Activated CD8-positive, alpha-beta memory T cell treated with anti-CD3 and anti-CD28 coated beads for 36 hours (primary cell): ENCODE measurements at regions not wholly inside any gene's neighbourhood (a gene's known extent, or its start where the extent isn't known, plus 50 kb on each side); places are given as distances from the start of the nearest gene placed in this dataset.
"Not testable (repeated sequence)": the region's sequence is repeated elsewhere in the genome, so short reads cannot be mapped to it uniquely, and the experiment has no call there.

Experiments
- CTCF ChIA-PET: fragments of 350-600 bp; sonication (Branson Sonifier 250); formaldehyde crosslinking; loops from one replicate; lab custom pipeline; 2021; ENCODE audit warnings: antibody characterized with exemption; lab: Charles Lee
- POLR2A ChIA-PET: fragments of 350-600 bp; sonication (Branson Sonifier 250); formaldehyde crosslinking; loops from one replicate; lab custom pipeline; 2021; ENCODE audit warnings: antibody characterized with exemption; lab: Charles Lee

DNA sequence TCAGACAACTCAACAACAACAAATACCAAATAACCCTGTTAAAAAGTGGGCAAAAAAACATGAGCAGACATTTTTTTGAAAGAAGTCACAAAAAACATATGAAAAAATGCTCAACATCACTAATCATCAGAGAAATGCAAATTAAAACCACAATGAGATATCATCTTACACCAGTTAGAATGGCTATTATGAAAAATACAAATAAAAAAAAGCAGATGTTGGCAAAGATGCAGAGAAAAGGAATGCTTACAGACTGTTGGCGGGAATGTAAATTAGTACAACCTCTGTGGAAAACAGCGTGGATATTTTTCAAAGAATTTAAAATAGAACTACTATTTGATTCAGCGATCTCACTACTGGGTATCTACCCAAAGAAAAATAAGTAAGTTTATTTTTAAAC lies 114.0 kb downstream of the SLC38A4 start:
- ChIA-PET CTCF (no interaction called here), POLR2A (no interaction called here)

DNA sequence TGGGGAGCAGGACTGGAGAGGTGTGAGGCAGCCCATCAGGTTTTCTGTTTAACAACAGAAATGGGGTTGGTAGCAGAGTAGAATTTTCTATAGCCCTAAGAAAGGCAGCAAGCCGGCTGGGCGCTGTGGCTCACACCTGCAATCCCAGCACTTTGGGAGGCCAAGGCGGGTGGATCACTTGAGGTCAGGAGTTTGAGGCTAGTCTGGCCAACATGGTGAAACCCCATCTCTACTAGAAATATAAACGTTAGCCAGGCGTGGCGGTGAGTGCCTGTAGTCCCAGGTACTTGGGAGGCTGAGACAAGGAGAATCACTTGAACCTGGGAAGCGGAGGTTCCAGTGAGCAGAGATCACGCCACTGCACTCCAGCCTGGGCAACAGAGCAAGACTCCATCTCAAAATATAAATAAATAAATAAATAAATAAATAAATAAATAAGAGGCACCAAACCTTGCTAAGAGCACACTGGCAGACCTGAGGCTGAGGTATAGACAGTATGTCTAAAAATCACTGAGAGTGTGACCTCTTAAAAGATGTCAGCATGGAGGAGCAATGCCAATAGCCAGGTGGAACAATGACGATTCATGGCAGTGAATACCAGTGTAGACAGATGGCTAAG lies 115.6 kb downstream of the SLC38A4 start:
- ChIA-PET POLR2A (no interaction called here), CTCF (no interaction called here)

GRCh38 chr12:46702581-46703344 lies 123.0 kb downstream of the SLC38A4 start:
- POLR2A ChIA-PET = no interaction called here
- CTCF ChIA-PET = no interaction called here

GRCh38 chr12:46701356-46701755 lies 124.4 kb downstream of the SLC38A4 start:
- CTCF ChIA-PET = no interaction called here
- POLR2A ChIA-PET = no interaction called here

DNA sequence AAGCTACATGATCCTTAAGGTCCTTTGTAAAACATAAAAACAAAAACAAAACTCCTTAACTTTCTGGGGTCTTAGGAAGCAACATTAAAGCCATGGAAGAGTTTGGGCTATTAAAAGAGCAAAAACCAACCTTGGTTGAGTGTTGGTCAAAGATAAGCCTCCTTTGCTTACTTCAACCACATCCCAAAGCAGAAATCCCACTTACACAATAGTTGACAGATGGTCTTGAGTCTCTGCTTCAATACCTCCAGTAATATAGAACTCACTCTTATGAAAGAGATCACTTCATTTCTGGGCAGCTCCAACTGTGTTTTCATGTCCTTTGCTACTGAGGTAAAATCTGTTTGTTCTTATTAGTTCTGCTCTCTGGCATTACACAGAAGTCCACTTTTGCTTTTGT lies 125.8 kb downstream of the SLC38A4 start:
- POLR2A ChIA-PET = no interaction called here
- CTCF ChIA-PET = no interaction called here

DNA sequence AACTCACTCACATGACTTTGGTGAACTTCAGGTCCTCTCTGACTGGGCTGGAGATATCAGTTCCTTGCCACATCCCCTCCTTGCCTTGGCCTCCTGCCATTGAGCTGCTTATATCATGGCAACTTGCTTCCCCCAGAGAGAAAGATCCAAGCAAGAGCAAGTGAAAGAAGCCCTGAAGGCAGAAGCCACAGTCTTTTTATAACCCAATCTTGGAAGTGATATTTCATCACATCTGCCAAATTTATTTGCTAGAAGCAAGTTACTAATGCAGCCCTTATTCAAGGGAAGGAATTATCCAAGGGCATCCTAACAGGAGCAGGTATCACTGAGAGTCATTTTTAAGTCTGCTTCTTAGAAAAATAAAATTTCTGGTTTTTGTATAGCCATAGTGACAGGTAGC lies 127.8 kb downstream of the SLC38A4 start:
- ChIA-PET CTCF (no interaction called here), POLR2A (no interaction called here)

- ChIA-PET CTCF (no interaction called here), POLR2A (no interaction called here)
Measured at GRCh38 chr12:46693518-46693917, 132.3 kb downstream of the SLC38A4 start.

GRCh38 chr12:46693034-46693433 lies 132.8 kb downstream of the SLC38A4 start:
- ChIA-PET POLR2A (no interaction called here), CTCF (no interaction called here)

DNA sequence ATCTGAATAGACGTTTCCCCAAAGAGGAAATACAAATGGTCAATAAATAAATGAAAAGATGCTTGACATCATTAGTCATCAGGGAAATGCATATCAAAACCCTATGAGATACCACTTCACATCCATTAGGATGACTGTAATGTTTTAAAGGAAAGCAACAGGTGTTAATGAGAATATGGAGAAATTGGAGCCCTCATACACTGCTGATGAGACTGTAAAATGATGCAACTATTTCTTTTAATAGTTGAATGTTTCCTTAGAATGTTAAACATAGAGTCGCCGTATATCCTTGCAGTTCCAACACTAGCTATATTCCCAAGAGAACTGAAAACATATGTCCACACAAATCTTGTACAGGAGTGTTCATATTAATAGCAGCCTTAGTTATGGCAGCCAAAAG lies 133.2 kb downstream of the SLC38A4 start:
- CTCF ChIA-PET = no interaction called here
- POLR2A ChIA-PET = no interaction called here

GRCh38 chr12:46686267-46686942 lies 139.4 kb downstream of the SLC38A4 start:
- ChIA-PET POLR2A (no interaction called here), CTCF (no interaction called here)

GRCh38 chr12:46684243-46684642 lies 141.6 kb downstream of the SLC38A4 start:
- CTCF ChIA-PET = not testable (repeated sequence)

GRCh38 chr12:46682148-46682547 lies 143.6 kb downstream of the SLC38A4 start:
- ChIA-PET CTCF (interaction anchor here (1.0 kb wide), 1 partner anchor 379 kb away, joined by 3 read pairs; no protein-coding TSS in a partner anchor), POLR2A (no interaction called here)

More at GRCh38 chr12:46684243-46684642, 141.6 kb downstream of the SLC38A4 start:
- POLR2A ChIA-PET = not testable (repeated sequence)

GRCh38 chr12:46680506-46680905 lies 145.3 kb downstream of the SLC38A4 start:
- CTCF ChIA-PET = no interaction called here
- POLR2A ChIA-PET = no interaction called here

GRCh38 chr12:46679754-46680153 lies 146.0 kb downstream of the SLC38A4 start:
- CTCF ChIA-PET = no interaction called here
- POLR2A ChIA-PET = no interaction called here

DNA sequence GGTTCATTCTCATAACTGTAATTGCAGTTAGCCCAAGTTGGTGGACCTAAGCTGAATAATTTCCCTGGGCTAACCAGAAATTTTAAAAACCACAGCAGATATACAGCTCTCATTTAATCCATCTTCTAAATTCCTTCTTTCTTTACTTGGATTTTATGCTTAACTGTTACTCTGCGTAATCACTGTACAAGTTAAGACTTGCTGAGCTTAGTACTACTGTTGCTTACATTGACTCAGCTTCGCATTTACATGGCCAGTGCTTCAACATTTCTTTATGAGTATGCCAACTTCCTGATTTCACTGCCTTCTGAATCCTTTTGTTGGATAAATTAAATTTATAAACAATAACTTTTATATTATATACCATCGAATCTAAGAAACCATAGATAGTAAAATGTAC lies 147.4 kb downstream of the SLC38A4 start:
- CTCF ChIA-PET = no interaction called here
- POLR2A ChIA-PET = no interaction called here

DNA sequence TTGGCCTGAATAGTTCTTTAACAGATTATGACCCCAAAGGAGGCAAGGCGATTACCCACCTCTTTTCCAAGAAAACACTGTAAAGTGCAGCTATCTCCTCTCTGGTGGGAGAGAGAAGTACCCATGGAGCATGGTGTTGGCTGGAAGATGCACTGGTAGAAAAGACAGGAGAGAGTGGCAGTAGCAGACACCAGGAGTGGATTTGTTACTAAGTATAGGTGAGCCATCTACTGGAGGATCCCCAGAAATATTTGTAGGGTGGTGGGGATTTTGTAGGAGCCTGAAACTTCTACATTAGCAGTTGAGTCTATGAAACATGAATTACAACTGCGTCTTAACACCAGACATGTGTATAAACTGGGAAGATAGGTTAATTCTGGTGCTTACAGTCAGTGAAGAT lies 148.0 kb downstream of the SLC38A4 start:
- CTCF ChIA-PET = no interaction called here
- POLR2A ChIA-PET = no interaction called here

DNA sequence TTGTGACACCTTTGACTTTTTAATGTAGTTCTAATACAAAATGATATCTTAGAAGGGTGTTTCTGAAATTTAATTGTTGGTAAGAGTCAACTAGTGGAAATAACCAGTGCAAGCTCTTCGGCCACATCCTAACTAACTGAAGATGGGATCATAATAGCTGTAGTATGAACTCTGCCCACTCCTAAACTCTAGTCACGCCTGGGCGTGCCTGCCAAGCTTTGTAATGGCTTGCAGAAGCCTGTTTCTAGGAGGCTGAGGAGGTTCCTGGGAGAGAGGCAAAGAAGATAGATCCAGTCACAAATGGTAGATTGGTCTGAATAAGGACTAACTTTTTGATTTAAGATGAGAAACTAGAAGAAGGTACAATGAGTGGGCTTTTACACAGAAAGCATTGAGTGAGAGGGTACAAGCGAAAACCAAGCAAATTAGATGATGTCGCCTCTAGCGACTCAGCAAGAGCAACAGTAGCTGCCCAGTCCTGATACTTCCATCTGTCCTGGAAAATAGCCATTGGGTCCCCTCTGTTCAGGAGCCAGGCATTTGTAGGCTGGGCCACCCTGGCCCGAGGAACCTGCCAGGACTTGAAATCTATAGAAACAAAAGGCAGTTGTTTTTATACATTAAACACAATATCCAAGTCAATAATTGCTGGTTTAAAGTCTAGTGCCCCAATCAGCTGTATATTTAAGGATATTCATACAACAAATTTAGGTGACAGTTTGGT lies 148.8 kb downstream of the SLC38A4 start:
- POLR2A ChIA-PET = no interaction called here

DNA sequence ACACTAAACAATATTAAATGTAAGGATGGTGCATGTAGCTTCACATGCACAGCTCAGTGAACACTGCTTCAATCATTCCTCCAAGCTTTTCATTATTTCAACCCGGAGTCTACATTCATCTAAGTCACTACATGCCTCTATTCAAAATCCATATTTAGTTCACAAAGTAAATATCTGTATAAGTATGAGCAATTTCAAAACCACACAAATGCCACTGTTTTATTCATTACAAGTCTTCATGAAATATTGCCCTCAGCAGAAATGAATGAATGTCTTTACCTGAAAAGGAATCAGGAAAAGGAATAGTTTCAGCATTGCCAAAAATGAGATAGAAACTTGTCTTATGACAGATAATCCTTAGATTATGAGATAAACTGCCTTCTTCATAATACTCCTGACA lies 149.4 kb downstream of the SLC38A4 start:
- POLR2A ChIA-PET = no interaction called here
- CTCF ChIA-PET = no interaction called here

More for the DNA sequence above, 148.8 kb downstream of the SLC38A4 start:
- CTCF ChIA-PET = no interaction called here

GRCh38 chr12:46675736-46676135 lies 150.1 kb downstream of the SLC38A4 start:
- CTCF ChIA-PET = interaction anchor here (0.7 kb wide), 1 partner anchor 152 kb away, joined by 3 read pairs; no protein-coding TSS in a partner anchor
- POLR2A ChIA-PET = no interaction called here

DNA sequence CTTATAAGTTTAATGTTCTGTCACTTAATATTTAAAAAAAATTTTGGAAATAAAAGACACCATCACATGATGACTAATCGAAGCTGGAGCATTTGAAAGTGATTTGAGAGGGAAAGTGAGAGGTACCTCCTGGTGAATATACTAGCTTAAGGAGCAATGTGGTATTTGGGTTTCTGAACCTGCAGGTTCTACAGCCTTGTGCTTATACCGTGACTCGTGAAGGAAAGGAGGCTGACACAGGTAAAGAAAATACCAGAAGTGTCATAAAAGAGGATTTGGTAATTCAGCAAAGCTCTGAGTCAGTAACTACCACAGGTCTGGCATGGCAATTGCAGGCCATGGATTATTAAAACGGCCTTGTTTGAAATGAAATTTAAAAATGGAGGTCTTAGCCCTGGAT lies 151.0 kb downstream of the SLC38A4 start:
- POLR2A ChIA-PET = interaction anchor here (0.6 kb wide), 1 partner anchor 125 kb away, joined by 8 read pairs; no protein-coding TSS in a partner anchor
- CTCF ChIA-PET = interaction anchor here (0.7 kb wide), 1 partner anchor 346 kb away, joined by 3 read pairs; no protein-coding TSS in a partner anchor
